RWPE2 (cell line): ENCODE measurements at regions not wholly inside any gene's neighbourhood (a gene's known extent, or its start where the extent isn't known, plus 50 kb on each side); places are given as distances from the start of the nearest gene placed in this dataset.

Experiments used
- ATAC-seq: fragments of 200-7000 bp; cut with Tn5 transposase; 3 replicates; pipeline ENCODE4 v1.9.1; 2021; ENCODE audit warnings: low read depth
- DNase-seq: peaks from one replicate; pipeline ENCODE4 v3.0.0-alpha.2; 2020; ENCODE audit warnings: low spot score
- H3K27ac ChIP-seq: fragments of 450-650 bp; 2 replicates; pipeline ENCODE4 v1.5.1; 2017; ENCODE audit warnings: mild to moderate bottlenecking; ENCODE audit not compliant: poor library complexity, severe bottlenecking
- H3K27me3 ChIP-seq: fragments of 250-450 bp; sonication (Bioruptor Pico); 2 replicates; pipeline ENCODE4 v1.5.1; 2021; ENCODE audit warnings: mild to moderate bottlenecking, moderate library complexity; ENCODE audit not compliant: insufficient read depth, poor library complexity, severe bottlenecking
- H3K36me3 ChIP-seq: fragments of 250-450 bp; sonication (Bioruptor Pico); 2 replicates; pipeline ENCODE4 v1.5.1; 2020; ENCODE audit warnings: low read depth, mild to moderate bottlenecking, moderate library complexity
- H3K4me1 ChIP-seq: fragments of 250-450 bp; sonication (Bioruptor Pico); 2 replicates; pipeline ENCODE4 v1.5.1; 2021; ENCODE audit warnings: mild to moderate bottlenecking, moderate library complexity; ENCODE audit not compliant: insufficient read depth, poor library complexity, severe bottlenecking
- H3K4me3 ChIP-seq: fragments of 250-450 bp; sonication (Bioruptor Pico); 2 replicates; pipeline ENCODE4 v1.5.1; 2021; ENCODE audit warnings: mild to moderate bottlenecking, moderate library complexity; ENCODE audit not compliant: severe bottlenecking
- H3K9me3 ChIP-seq: fragments of 250-450 bp; sonication (Bioruptor Pico); 2 replicates; pipeline ENCODE4 v1.5.1; 2021; ENCODE audit warnings: mild to moderate bottlenecking, moderate library complexity; ENCODE audit not compliant: severe bottlenecking
- CTCF ChIP-seq: fragments of 450-650 bp; IDR thresholded peaks from one replicate; pipeline ENCODE4 v1.5.1; 2017; ENCODE audit warnings: mild to moderate bottlenecking, moderate library complexity; ENCODE audit not compliant: poor library complexity, severe bottlenecking

DNA sequence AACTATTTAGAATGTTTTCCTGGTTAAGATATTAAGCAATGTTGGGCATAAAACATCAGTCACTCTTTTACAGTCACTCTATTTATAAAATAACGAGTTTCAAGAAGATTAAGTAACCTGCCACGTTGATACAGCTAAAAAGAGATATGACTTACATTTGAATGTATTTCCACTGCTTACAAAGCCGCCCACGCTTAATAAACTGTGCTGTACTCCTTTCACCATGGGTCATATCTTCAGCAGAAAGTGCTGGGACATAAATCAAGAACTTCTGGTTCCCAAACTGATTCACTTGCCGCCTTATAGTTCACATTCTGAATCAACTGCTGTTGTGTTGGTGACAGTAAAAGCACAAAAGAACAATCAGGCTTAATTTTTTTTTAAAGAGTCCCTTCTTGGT lies 666.7 kb downstream of the NCAM2 start:
- Histone ChIP-seq H3K4me1 (no peaks in the 10 kb centered on the region), H3K27ac (no peak overlapping the region), H3K9me3 (no peaks in the 10 kb centered on the region), H3K4me3 (no peak overlapping the region), H3K36me3 (no peaks in the 10 kb centered on the region), H3K27me3 (peaks cover 4% of the 10 kb centered on the region)
- TF ChIP-seq CTCF = no peak
- DNase-seq = no peak
- no peak for ATAC-seq

DNA sequence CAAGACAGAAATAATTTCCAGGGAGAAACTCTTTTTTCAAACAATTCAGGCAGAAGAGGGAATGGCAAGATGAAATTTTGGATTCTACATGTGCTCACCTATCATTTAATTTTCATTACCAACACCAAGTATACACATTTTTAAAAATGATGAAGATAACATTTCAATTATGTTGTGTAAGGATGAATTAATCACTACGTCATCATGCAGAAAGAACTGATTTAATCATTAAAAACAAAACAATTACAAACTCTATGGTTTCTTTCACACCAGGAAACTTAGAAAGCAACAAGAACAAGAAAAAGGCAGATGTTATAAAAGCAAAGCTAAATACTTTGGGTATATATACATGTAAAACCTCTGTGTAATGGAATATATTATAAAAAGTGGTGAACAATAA lies 668.5 kb downstream of the NCAM2 start:
- no peaks in the 10 kb centered on the region for H3K9me3 ChIP-seq
- H3K27ac ChIP-seq = no peak overlapping the region
- no peaks in the 10 kb centered on the region for H3K36me3 ChIP-seq
- DNase-seq (no peak), ATAC-seq (no peak)
- no peak overlapping the region for H3K4me3 ChIP-seq
- no peaks in the 10 kb centered on the region for H3K4me1 ChIP-seq
- no peak for TF ChIP-seq CTCF
- H3K27me3 ChIP-seq = peaks cover 4% of the 10 kb centered on the region

DNA sequence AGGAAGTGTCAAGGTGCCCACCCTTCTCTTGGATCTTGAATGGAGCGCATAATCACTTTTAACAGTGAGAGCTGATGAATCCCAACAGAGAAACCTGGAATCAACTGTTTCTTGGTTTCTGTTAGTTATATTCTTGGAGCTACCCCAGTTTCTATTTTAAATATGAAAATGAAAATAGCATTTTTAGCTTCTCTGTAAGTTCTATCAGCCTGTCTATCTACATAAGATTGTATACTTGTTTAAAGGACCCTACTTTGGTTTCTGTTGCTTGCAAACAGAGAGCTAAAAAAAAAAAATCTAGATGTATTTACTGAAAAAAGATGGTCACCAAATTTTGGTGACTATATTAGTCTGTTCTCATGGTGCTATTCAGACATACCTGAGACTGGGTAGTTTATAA lies 670.0 kb downstream of the NCAM2 start:
- no peak for DNase-seq
- TF ChIP-seq CTCF = no peak
- H3K27ac ChIP-seq = no peak overlapping the region
- H3K27me3 ChIP-seq = peaks cover 3% of the 10 kb centered on the region
- ATAC-seq = no peak
- no peaks in the 10 kb centered on the region for H3K36me3 ChIP-seq
- H3K4me1 ChIP-seq = no peaks in the 10 kb centered on the region
- H3K4me3 ChIP-seq = no peak overlapping the region
- H3K9me3 ChIP-seq = no peaks in the 10 kb centered on the region

DNA sequence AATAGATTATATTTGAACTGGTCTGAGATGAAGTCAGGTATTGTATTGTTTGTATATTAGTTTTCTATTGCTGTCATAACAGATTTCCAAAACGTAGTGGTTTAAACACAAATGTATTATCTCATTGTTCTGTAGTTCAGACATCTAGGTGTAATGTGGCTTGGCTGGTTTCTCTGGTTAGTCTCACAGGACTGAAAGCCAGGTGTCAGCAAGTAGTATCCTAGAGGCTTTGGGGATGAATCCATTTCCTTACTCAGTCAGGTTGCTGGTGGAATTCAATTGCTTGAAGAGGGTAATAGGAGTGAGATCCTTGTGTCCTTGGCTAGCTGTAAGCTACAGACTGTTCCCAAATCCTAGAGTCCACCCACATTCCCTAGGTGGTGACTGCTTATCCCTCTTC lies 675.8 kb downstream of the NCAM2 start:
- Histone ChIP-seq H3K27me3 (no peaks in the 10 kb centered on the region), H3K27ac (no peak overlapping the region), H3K9me3 (no peaks in the 10 kb centered on the region), H3K36me3 (no peaks in the 10 kb centered on the region), H3K4me1 (no peaks in the 10 kb centered on the region), H3K4me3 (no peak overlapping the region)
- DNase-seq (no peak), ATAC-seq (no peak)
- TF ChIP-seq CTCF = no peak

GRCh38 chr21:21675601-21676000 lies 677.4 kb downstream of the NCAM2 start:
- no peaks in the 10 kb centered on the region for H3K36me3 ChIP-seq
- H3K27me3 ChIP-seq = no peaks in the 10 kb centered on the region
- H3K27ac ChIP-seq = no peak overlapping the region
- no peak overlapping the region for H3K4me3 ChIP-seq
- H3K9me3 ChIP-seq = no peaks in the 10 kb centered on the region
- no peak for TF ChIP-seq CTCF
- ATAC-seq (no peak), DNase-seq (no peak)
- no peaks in the 10 kb centered on the region for H3K4me1 ChIP-seq
